Muscle layer of colon (tissue), 2 donors: ENCODE measurements at regions not wholly inside any gene's neighbourhood (a gene's known extent, or its start where the extent isn't known, plus 50 kb on each side); places are given as distances from the start of the nearest gene placed in this dataset.

Experiments used
- H3K27ac ChIP-seq: one replicate; pipeline ENCODE4 v1.7.0; 2013; ENCODE audit warnings: low read depth, mild to moderate bottlenecking, low read length, moderate library complexity
- H3K27me3 ChIP-seq, 2 donors: one replicate each; pipeline ENCODE4 v1.7.0; 2013; ENCODE audit warnings: low read length in 2 of 2, mild to moderate bottlenecking in 2 of 2; ENCODE audit not compliant: insufficient read depth in 2 of 2, control insufficient read depth in 1 of 2
- H3K36me3 ChIP-seq: one replicate; pipeline ENCODE4 v1.7.0; 2013; ENCODE audit warnings: mild to moderate bottlenecking, low read length; ENCODE audit not compliant: insufficient read depth
- H3K4me1 ChIP-seq: one replicate; pipeline ENCODE4 v1.7.0; 2013; ENCODE audit warnings: mild to moderate bottlenecking, low read length; ENCODE audit not compliant: insufficient read depth
- H3K4me3 ChIP-seq, 2 donors: one replicate each; pipeline ENCODE4 v1.7.0; 2013; ENCODE audit warnings: low read length in 2 of 2, low read depth in 1 of 2, mild to moderate bottlenecking in 1 of 2, moderate library complexity in 1 of 2
- H3K9ac ChIP-seq: one replicate; pipeline ENCODE4 v1.7.0; 2013; ENCODE audit warnings: low read length
- H3K9me3 ChIP-seq: one replicate; pipeline ENCODE4 v1.7.0; 2013; ENCODE audit warnings: mild to moderate bottlenecking, low read length
- donor health status: abdominal sarcoma.
- donor health status: Adenocarcinoma of cecum.

GRCh38 chr2:18856765-18857164, 267.4 kb upstream of the NT5C1B start:
- H3K27me3 ChIP-seq = no peaks in the 10 kb centered on the region

DNA sequence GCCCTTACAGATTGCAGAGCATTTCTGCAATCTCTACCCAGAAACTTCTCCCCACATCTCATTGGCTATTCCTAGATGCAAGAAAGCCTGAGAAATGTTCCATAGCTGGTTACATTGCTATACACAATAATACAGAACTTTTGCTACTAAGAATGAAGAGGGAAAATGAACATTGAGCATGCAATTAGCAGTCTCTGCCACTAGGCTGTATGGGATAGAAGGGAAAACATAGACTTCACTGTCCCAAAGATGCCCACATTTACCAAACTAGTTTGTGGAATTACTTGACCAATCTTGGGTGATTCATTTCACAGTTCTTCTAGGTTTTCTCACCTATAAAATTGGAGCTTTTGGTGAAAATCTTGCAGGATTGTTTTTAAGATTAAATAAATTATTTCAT, 265.7 kb upstream of the NT5C1B start:
- Histone ChIP-seq H3K9me3 (no peaks in the 10 kb centered on the region), H3K36me3 (no peaks in the 10 kb centered on the region), H3K27me3 (no peaks in the 10 kb centered on the region), H3K9ac (no peak overlapping the region), H3K4me3 (no peak overlapping the region), H3K27ac (no peak overlapping the region), H3K4me1 (no peaks in the 10 kb centered on the region)

More at GRCh38 chr2:18856765-18857164, 267.4 kb upstream of the NT5C1B start:
- H3K4me1 ChIP-seq = no peaks in the 10 kb centered on the region
- no peak overlapping the region for H3K27ac ChIP-seq
- no peaks in the 10 kb centered on the region for H3K9me3 ChIP-seq
- no peak overlapping the region for H3K4me3 ChIP-seq
- no peaks in the 10 kb centered on the region for H3K36me3 ChIP-seq
- no peak overlapping the region for H3K9ac ChIP-seq

DNA sequence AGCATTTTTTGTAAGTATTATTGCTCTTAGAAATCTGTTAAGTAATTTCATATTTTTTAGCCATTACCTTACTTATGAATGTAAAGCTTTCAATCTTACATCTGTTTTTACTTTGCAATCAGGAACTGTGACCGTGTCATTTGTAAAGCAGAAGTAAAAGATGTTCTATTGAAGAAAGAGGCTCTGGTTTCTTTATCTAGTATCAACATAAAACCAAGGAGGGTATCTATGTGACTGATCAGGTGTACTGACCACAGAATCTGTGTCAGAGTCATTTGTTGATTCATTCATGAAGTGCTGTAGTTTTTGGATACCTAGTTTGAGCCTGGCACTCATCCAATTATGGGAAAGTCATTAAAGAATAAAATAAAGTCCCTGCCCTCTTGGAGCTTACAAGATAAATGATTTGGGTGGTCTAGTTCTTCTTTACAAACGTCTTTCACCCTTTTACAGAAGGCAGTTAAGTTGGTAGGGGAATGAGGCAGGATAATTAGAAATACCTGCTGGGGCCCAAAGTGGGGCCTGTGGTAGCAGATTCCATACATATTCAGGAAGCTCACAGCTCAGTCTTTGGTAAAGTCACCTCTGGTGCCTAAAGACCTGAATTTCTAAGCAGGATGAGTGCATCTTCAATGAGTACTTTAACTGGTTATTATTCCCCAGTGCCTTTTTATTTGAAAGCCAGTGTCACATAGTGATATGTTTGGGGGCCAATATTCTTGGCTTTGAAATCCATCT, 260.6 kb upstream of the NT5C1B start:
- Histone ChIP-seq H3K4me3 (no peak overlapping the region), H3K27me3 (no peaks in the 10 kb centered on the region), H3K27ac (no peak overlapping the region), H3K9ac (no peak overlapping the region), H3K36me3 (no peaks in the 10 kb centered on the region), H3K4me1 (no peaks in the 10 kb centered on the region), H3K9me3 (no peaks in the 10 kb centered on the region)

DNA sequence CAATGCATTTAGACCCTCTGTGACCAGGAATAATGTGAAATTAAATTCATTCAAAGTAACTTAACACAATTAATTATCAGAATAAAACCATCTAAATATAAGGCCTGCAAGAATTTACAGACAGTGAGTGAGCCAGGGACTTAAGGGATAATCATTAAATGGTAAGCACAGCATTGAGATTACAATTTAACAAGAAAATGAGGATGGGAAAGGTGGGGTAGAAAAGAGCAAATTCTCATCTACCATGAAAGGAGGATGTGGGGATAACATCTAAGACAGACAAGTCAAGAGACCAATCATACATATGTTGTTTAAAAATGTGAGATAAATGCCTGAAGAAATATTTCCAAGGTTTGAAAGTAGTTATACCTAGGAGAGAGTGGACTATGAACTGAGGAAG, 259.3 kb upstream of the NT5C1B start:
- Histone ChIP-seq H3K27me3 (no peaks in the 10 kb centered on the region), H3K27ac (no peak overlapping the region), H3K9ac (no peak overlapping the region), H3K4me3 (no peak overlapping the region), H3K9me3 (no peaks in the 10 kb centered on the region), H3K4me1 (no peaks in the 10 kb centered on the region), H3K36me3 (no peaks in the 10 kb centered on the region)

- H3K27me3 ChIP-seq = no peaks in the 10 kb centered on the region
- no peak overlapping the region for H3K4me3 ChIP-seq
- no peaks in the 10 kb centered on the region for H3K36me3 ChIP-seq
- H3K27ac ChIP-seq = no peak overlapping the region
- H3K9me3 ChIP-seq = no peaks in the 10 kb centered on the region
- H3K9ac ChIP-seq = no peak overlapping the region
- peaks cover 5% of the 10 kb centered on the region for H3K4me1 ChIP-seq
These were observed 256.6 kb upstream of the NT5C1B start for GRCh38 chr2:18845854-18846445.

DNA sequence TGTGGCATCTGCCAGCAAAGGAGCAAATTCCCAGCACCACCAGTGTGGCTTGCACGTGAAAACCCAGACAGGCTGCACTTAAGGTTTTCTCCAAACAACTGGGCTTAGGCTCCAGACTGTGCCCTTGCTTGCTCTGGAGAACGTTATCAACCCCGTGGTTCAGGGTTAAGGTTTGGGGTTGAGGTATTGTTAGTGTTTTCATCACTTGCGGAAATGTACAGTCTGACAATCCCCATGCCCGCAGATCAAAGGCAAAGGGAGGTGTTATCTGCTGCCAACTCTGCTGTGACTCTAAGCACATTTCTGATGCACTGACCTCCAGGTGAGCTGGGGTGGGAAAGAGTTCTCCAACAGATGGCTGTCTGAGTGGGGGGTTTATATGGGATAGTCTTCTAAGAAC, 253.5 kb upstream of the NT5C1B start:
- Histone ChIP-seq H3K4me3 (no peak overlapping the region), H3K27ac (no peak overlapping the region), H3K36me3 (no peaks in the 10 kb centered on the region), H3K4me1 (peaks cover 5% of the 10 kb centered on the region), H3K9ac (no peak overlapping the region), H3K27me3 (no peaks in the 10 kb centered on the region), H3K9me3 (no peaks in the 10 kb centered on the region)

DNA sequence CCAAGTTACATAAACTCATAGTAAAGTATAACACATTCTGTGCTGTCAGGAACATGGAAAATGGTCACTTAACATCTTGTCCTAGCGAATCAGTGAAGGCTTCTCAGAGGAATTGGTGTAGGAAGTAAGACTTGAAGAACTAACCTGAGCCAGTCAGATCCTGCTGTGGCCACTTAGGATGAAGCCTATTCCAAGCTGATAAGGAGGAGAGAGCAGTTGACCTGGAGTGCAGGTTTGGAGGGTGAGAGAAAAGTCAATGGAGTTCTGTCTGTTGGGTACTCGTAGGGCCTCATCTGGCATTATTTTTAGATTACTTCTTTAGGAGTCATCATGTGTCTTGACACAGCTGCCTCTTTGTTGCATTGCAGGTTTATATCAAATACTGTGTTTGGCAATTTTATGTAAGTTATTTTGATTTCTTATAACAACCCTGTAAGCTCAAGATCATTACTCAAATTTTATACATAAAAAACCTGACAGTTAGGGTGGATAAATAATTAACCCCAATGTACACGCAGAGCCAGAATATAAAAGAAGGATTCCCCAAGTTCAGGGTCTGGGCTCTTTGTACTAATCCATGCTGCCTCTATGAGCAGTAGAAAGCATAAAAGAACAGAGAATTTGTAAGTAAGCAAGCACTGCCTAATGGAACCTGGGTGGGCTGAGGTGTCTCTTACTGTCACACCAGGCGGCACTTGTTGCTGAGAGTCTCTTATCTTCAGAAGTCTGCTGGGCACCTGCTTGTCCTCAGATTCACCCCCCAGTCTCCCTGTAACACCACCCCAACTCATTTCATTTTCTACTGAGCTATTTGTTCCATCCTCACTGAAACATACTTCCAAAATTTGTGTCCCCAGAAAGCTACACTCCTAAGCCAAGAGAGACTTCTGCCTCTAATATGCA, 252.1 kb upstream of the NT5C1B start:
- H3K9me3 ChIP-seq = no peaks in the 10 kb centered on the region
- H3K4me3 ChIP-seq = no peak overlapping the region
- no peak overlapping the region for H3K9ac ChIP-seq
- H3K27ac ChIP-seq = no peak overlapping the region
- no peaks in the 10 kb centered on the region for H3K27me3 ChIP-seq
- H3K36me3 ChIP-seq = no peaks in the 10 kb centered on the region
- H3K4me1 ChIP-seq = peaks cover 5% of the 10 kb centered on the region

- H3K27me3 ChIP-seq = no peaks in the 10 kb centered on the region
- no peak overlapping the region for H3K4me3 ChIP-seq
- H3K9me3 ChIP-seq = no peaks in the 10 kb centered on the region
- H3K27ac ChIP-seq = no peak overlapping the region
- H3K36me3 ChIP-seq = no peaks in the 10 kb centered on the region
- H3K4me1 ChIP-seq = peaks cover 5% of the 10 kb centered on the region
- H3K9ac ChIP-seq = no peak overlapping the region
These were observed 247.9 kb upstream of the NT5C1B start for GRCh38 chr2:18837240-18837639.

- H3K27ac ChIP-seq = no peak overlapping the region
- no peaks in the 10 kb centered on the region for H3K9me3 ChIP-seq
- H3K27me3 ChIP-seq = no peaks in the 10 kb centered on the region
- H3K9ac ChIP-seq = no peak overlapping the region
- H3K4me1 ChIP-seq = peaks cover 5% of the 10 kb centered on the region
- no peaks in the 10 kb centered on the region for H3K36me3 ChIP-seq
- H3K4me3 ChIP-seq = no peak overlapping the region
These were observed 247.1 kb upstream of the NT5C1B start for GRCh38 chr2:18836436-18836835.

DNA sequence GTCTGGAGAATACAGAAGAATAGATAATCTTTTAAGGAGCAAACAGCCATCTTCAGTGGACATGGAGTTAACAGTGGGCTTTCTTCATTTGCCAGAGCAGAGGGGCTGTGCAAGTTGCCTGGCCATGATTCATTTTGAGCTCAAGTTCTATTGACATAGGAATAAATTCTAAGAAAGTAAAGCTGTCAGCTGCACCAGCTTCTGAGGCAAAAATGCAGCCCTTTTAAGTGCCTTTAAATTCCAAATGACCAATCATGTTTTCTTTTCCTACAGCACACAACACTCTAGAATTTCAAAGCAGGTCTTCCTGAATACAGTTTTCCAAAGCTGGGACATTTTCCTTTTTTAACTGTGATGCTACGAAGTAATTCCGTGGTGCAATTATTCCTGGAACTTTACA, 246.4 kb upstream of the NT5C1B start:
- Histone ChIP-seq H3K36me3 (no peaks in the 10 kb centered on the region), H3K4me1 (peaks cover 5% of the 10 kb centered on the region), H3K9ac (no peak overlapping the region), H3K27ac (no peak overlapping the region), H3K9me3 (no peaks in the 10 kb centered on the region), H3K27me3 (no peaks in the 10 kb centered on the region), H3K4me3 (no peak overlapping the region)

- no peak overlapping the region for H3K27ac ChIP-seq
- peaks cover 16% of the 10 kb centered on the region for H3K4me1 ChIP-seq
- no peak overlapping the region for H3K4me3 ChIP-seq
- H3K9ac ChIP-seq = no peak overlapping the region
- H3K27me3 ChIP-seq = no peaks in the 10 kb centered on the region
- H3K36me3 ChIP-seq = no peaks in the 10 kb centered on the region
- no peaks in the 10 kb centered on the region for H3K9me3 ChIP-seq
These were observed 245.0 kb upstream of the NT5C1B start for GRCh38 chr2:18834341-18834740.
